Pancreas (tissue), 10 donors: ENCODE measurements at regions not wholly inside any gene's neighbourhood (a gene's known extent, or its start where the extent isn't known, plus 50 kb on each side); places are given as distances from the start of the nearest gene placed in this dataset.

Source experiments
- ATAC-seq, 4 donors: fragments of 200-7000 bp; cut with Tn5 transposase; one replicate each; pipeline versions ENCODE4 v1.8.0 to v1.9.1; 2020; ENCODE audit warnings: mild to moderate bottlenecking in 4 of 4, moderate library complexity in 4 of 4
- DNase-seq, 6 donors: peaks; one replicate each; pipeline ENCODE4 v3.0.0-alpha.2; 2020
- FAIRE-seq: peaks from 2 replicates; lab custom pipeline; 2012; peaks lifted over from hg19 to GRCh38; lab: Jason Lieb, UNC
- H3K27ac ChIP-seq, 4 donors: fragments of 200-600 bp; sonication (generic); 1 replicate in 3 of 4; 2 replicates in 1 of 4; pipeline versions ENCODE4 v1.5.0 to v1.8.0; 2020
- H3K27me3 ChIP-seq, 4 donors: fragments of 200-600 bp; one replicate each; pipeline ENCODE4 v1.8.0; 2021
- H3K36me3 ChIP-seq, 3 donors: fragments of 200-600 bp; sonication (generic) in 1 of 3; one replicate each; pipeline versions ENCODE4 v1.5.0 to v1.8.0; 2020 to 2021
- H3K4me1 ChIP-seq, 3 donors: fragments of 200-600 bp; one replicate each; pipeline ENCODE4 v1.8.0; 2021
- H3K4me3 ChIP-seq, 4 donors: fragments of 200-600 bp; sonication (generic) in 2 of 4; one replicate each; pipeline versions ENCODE4 v1.5.0 to v1.8.0; 2020 to 2021
- H3K9me3 ChIP-seq, 4 donors: fragments of 200-600 bp; one replicate each; pipeline ENCODE4 v1.8.0; 2021
- CTCF ChIP-seq, 4 donors: fragments of 200-600 bp; sonication (generic) in 3 of 4; IDR thresholded peaks; one replicate each; pipeline versions ENCODE4 v1.5.0 to v1.8.0; 2021; ENCODE audit warnings: antibody characterized with exemption in 4 of 4
- WGBS, 2 donors: extraction: QIAGEN DNeasy Blood & Tissue Kit; methylation state at CpG; one replicate each; pipeline ENCODE4 v1.1.7; 2013; 5-methylcytosine and 5-hydroxymethylcytosine counted together
- intact Hi-C, 3 donors: fragments of 100-400 bp; cut with DNase I; formaldehyde crosslinking; loops; one replicate each; pipeline versions ENCODE4 v1.11.1 to v1.14.2; 2022
- donor health status: healthy with polysubstance abuse.
- donor health status: DM: no; HTN: no; CAD: no; lungs with moderate emphysema.
- donor health status: DM: no; HTN: no; CAD: no.
- donor health status: control.
- donor health status: control.
- donor health status: Bipolar disorder and iron deficiency.
- donor health status: DM: yes; HTN: yes; CAD: no.
- donor health status: DM: no; HTN: no; CAD: no.
- donor health status: DM: no; HTN: no; CAD: no.
- donor health status: DM: yes; HTN: yes; CAD: no.

GRCh38 chr1:168637350-168637991 lies 61.1 kb downstream of the XCL1 start:
- FAIRE-seq (no peak), ATAC-seq (peak; percentile 83 to 89 (median 88)), DNase-seq (no peak)
- Histone ChIP-seq H3K9me3 (no peaks in the 10 kb centered on the region), H3K36me3 (no peaks in the 10 kb centered on the region), H3K27me3 (no peaks in the 10 kb centered on the region), H3K4me1 (peaks cover 0 to 13% (median 0%) of the 10 kb centered on the region in 3 donors), H3K27ac (peak overlapping the region in 1 of 4 donors; percentile 52), H3K4me3 (no peak overlapping the region)
- intact Hi-C loops = loop anchor here in 1 of 3 donors (10.0 kb wide), 1 partner anchor 467 kb away; the partner anchor contains the start of gene ATP1B1
- TF ChIP-seq CTCF (IDR thresholded peaks at IDR 0.05) = peak; percentile 36 to 61 (median 42)
- 36 to 49% methylated on average over 5 of the region's 5 CpGs for WGBS, 2 donors

GRCh38 chr1:168638884-168639283 lies 62.5 kb downstream of the XCL1 start:
- ATAC-seq (no peak), FAIRE-seq (no peak), DNase-seq (no peak)
- no peak for TF ChIP-seq CTCF (IDR thresholded peaks at IDR 0.05)
- Histone ChIP-seq H3K27ac (no peak overlapping the region), H3K4me1 (peaks cover 0 to 13% (median 0%) of the 10 kb centered on the region in 3 donors), H3K4me3 (no peak overlapping the region), H3K9me3 (no peaks in the 10 kb centered on the region), H3K36me3 (no peaks in the 10 kb centered on the region), H3K27me3 (no peaks in the 10 kb centered on the region)
- WGBS, 2 donors = 97 to 98% methylated on average over 1 of the region's 1 CpG
- intact Hi-C loops = loop anchor here in 1 of 3 donors (10.0 kb wide), 1 partner anchor 466 kb away; the partner anchor contains the start of gene ATP1B1

GRCh38 chr1:168640182-168640581 lies 63.8 kb downstream of the XCL1 start:
- H3K4me1 ChIP-seq = peaks cover 0 to 13% (median 0%) of the 10 kb centered on the region in 3 donors
- no peaks in the 10 kb centered on the region for H3K27me3 ChIP-seq
- WGBS, 2 donors = 98 to 100% methylated on average over 1 of the region's 1 CpG
- no peak for FAIRE-seq
- H3K9me3 ChIP-seq = no peaks in the 10 kb centered on the region
- no peak for ATAC-seq
- no peak for TF ChIP-seq CTCF (IDR thresholded peaks at IDR 0.05)
- no peak overlapping the region for H3K27ac ChIP-seq
- intact Hi-C loops = no loop called here
- DNase-seq = no peak
- no peak overlapping the region for H3K4me3 ChIP-seq
- H3K36me3 ChIP-seq = no peaks in the 10 kb centered on the region

- ATAC-seq (no peak), DNase-seq (no peak), FAIRE-seq (no peak)
- intact Hi-C loops = no loop called here
- H3K4me3 ChIP-seq = no peak overlapping the region
- TF ChIP-seq CTCF (IDR thresholded peaks at IDR 0.05) = no peak
- peaks cover 0 to 13% (median 0%) of the 10 kb centered on the region in 3 donors for H3K4me1 ChIP-seq
- WGBS, 2 donors = 93 to 98% methylated on average over 3 of the region's 3 CpGs
- no peak overlapping the region for H3K27ac ChIP-seq
- no peaks in the 10 kb centered on the region for H3K36me3 ChIP-seq
- no peaks in the 10 kb centered on the region for H3K9me3 ChIP-seq
- H3K27me3 ChIP-seq = no peaks in the 10 kb centered on the region
Observed at GRCh38 chr1:168640836-168641235, 64.4 kb downstream of the XCL1 start.

- no peak overlapping the region for H3K27ac ChIP-seq
- no peak for TF ChIP-seq CTCF (IDR thresholded peaks at IDR 0.05)
- no peaks in the 10 kb centered on the region for H3K4me1 ChIP-seq
- DNase-seq (no peak), ATAC-seq (no peak), FAIRE-seq (no peak)
- H3K9me3 ChIP-seq = no peaks in the 10 kb centered on the region
- intact Hi-C loops = no loop called here
- no peak overlapping the region for H3K4me3 ChIP-seq
- no peaks in the 10 kb centered on the region for H3K27me3 ChIP-seq
- no peaks in the 10 kb centered on the region for H3K36me3 ChIP-seq
- 91 to 92% methylated on average over 2 of the region's 2 CpGs for WGBS, 2 donors
Observed at GRCh38 chr1:168643152-168643551, 66.7 kb downstream of the XCL1 start.
